OCI-LY1 (cell line): ENCODE measurements at regions not wholly inside any gene's neighbourhood (a gene's known extent, or its start where the extent isn't known, plus 50 kb on each side); places are given as distances from the start of the nearest gene placed in this dataset.

Experiments used
- CTCF ChIP-seq: fragments of 200-600 bp; sonication (generic), shearing (Covaris generic); IDR thresholded peaks from 2 replicates; pipeline ENCODE4 v1.5.1; 2017; ENCODE audit warnings: mild to moderate bottlenecking, antibody characterized with exemption, low read length, moderate library complexity, mixed read lengths
- EZH2 ChIP-seq: fragments of 200-600 bp; sonication (generic), shearing (Covaris generic); IDR thresholded peaks from 2 replicates; pipeline ENCODE4 v1.8.0; 2017; ENCODE audit warnings: borderline replicate concordance, mixed run types, mild to moderate bottlenecking, antibody characterized with exemption, low read length, moderate library complexity, mixed read lengths

- TF ChIP-seq CTCF (no peak), EZH2 (no peak)
Observed at GRCh38 chr9:23254404-23255184, 571.4 kb downstream of the ELAVL2 start.
